ENCODE measurements at regions not wholly inside any gene's neighbourhood (a gene's known extent, or its start where the extent isn't known, plus 50 kb on each side); places are given as distances from the start of the nearest gene placed in this dataset.

- intact Hi-C loops (cut with DNase I), result no loop called here
- H3K9me3 ChIP-seq, result no peaks in the 10 kb centered on the region
- no peaks in the 10 kb centered on the region for H3K4me1 ChIP-seq
These were observed 88.3 kb upstream of the WDR72 start for GRCh38 chr15:53847745-53848144.

GRCh38 chr15:53844634-53845033 is 85.2 kb upstream of the WDR72 start:
- DNase-seq, result no peak
- intact Hi-C loops (cut with DNase I), result no loop called here
- Histone ChIP-seq H3K36me3 (no peaks in the 10 kb centered on the region), H3K27me3 (no peaks in the 10 kb centered on the region), H3K4me1 (no peaks in the 10 kb centered on the region), H3K4me3 (replicated peaks in 1 of 3) (no peak overlapping the region), H3K27ac (no peak overlapping the region), H3K9me3 (no peaks in the 10 kb centered on the region)
- whole genome bisulfite sequencing, 2 donors, result 63 to 74% methylated on average over 2 of the region's 2 CpGs
- TF ChIP-seq POLR2A (IDR thresholded peaks at IDR 0.05) (no peak), CTCF (IDR thresholded peaks at IDR 0.05) (no peak)

More at GRCh38 chr15:53847745-53848144, 88.3 kb upstream of the WDR72 start:
- no peak for DNase-seq
- no peak for TF ChIP-seq CTCF (IDR thresholded peaks at IDR 0.05)
- TF ChIP-seq POLR2A (IDR thresholded peaks at IDR 0.05), result no peak
- Histone ChIP-seq H3K27ac (no peak overlapping the region), H3K4me3 (replicated peaks in 1 of 3) (no peak overlapping the region), H3K27me3 (no peaks in the 10 kb centered on the region), H3K36me3 (no peaks in the 10 kb centered on the region)
- WGBS, 2 donors, result 96 to 100% methylated on average over 2 of the region's 2 CpGs

- DNase-seq, result no peak
- Histone ChIP-seq H3K4me3 (replicated peaks in 1 of 3) (no peak overlapping the region), H3K27ac (no peak overlapping the region), H3K4me1 (no peaks in the 10 kb centered on the region), H3K27me3 (no peaks in the 10 kb centered on the region), H3K36me3 (no peaks in the 10 kb centered on the region), H3K9me3 (no peaks in the 10 kb centered on the region)
- intact Hi-C loops (cut with DNase I), result no loop called here
- TF ChIP-seq CTCF (IDR thresholded peaks at IDR 0.05), result no peak
- no peak for TF ChIP-seq POLR2A (IDR thresholded peaks at IDR 0.05)
- 79 to 82% methylated on average over 3 of the region's 3 CpGs for WGBS, 2 donors
These were observed 84.6 kb upstream of the WDR72 start for GRCh38 chr15:53843869-53844569.

GRCh38 chr15:53843166-53843565 is 83.7 kb upstream of the WDR72 start:
- no peak overlapping the region for H3K27ac ChIP-seq
- no peaks in the 10 kb centered on the region for H3K36me3 ChIP-seq
- no peak for DNase-seq
- WGBS, 2 donors, result 90 to 92% methylated on average over 2 of the region's 2 CpGs
- TF ChIP-seq POLR2A (IDR thresholded peaks at IDR 0.05), result no peak
- TF ChIP-seq CTCF (IDR thresholded peaks at IDR 0.05), result no peak
- H3K4me1 ChIP-seq, result peaks cover 0 to 4% of the 10 kb centered on the region in 2 donors
- H3K27me3 ChIP-seq, result no peaks in the 10 kb centered on the region
- H3K4me3 ChIP-seq (replicated peaks in 1 of 3), result no peak overlapping the region
- no peaks in the 10 kb centered on the region for H3K9me3 ChIP-seq
- intact Hi-C loops (cut with DNase I), result no loop called here

- no peak for DNase-seq
- Histone ChIP-seq H3K36me3 (no peaks in the 10 kb centered on the region), H3K4me1 (peaks cover 5 to 16% of the 10 kb centered on the region in 2 donors), H3K27me3 (no peaks in the 10 kb centered on the region), H3K4me3 (replicated peaks in 1 of 3) (no peak overlapping the region), H3K9me3 (no peaks in the 10 kb centered on the region), H3K27ac (no peak overlapping the region)
- intact Hi-C loops (cut with DNase I), result no loop called here
- 0% methylated on average over 1 of the region's 1 CpG for WGBS, 2 donors
- TF ChIP-seq POLR2A (IDR thresholded peaks at IDR 0.05) (no peak), CTCF (IDR thresholded peaks at IDR 0.05) (no peak)
These were observed 82.2 kb upstream of the WDR72 start for GRCh38 chr15:53841651-53842050.
